ENCODE measurements at regions not wholly inside any gene's neighbourhood (a gene's known extent, or its start where the extent isn't known, plus 50 kb on each side); places are given as distances from the start of the nearest gene placed in this dataset.
A peak's percentile ranks its signal among the peaks of the same experiment; 100 is the strongest.
"Not testable (repeated sequence)": the region's sequence is repeated elsewhere in the genome, so short reads cannot be mapped to it uniquely, and the experiment has no call there.

DNA sequence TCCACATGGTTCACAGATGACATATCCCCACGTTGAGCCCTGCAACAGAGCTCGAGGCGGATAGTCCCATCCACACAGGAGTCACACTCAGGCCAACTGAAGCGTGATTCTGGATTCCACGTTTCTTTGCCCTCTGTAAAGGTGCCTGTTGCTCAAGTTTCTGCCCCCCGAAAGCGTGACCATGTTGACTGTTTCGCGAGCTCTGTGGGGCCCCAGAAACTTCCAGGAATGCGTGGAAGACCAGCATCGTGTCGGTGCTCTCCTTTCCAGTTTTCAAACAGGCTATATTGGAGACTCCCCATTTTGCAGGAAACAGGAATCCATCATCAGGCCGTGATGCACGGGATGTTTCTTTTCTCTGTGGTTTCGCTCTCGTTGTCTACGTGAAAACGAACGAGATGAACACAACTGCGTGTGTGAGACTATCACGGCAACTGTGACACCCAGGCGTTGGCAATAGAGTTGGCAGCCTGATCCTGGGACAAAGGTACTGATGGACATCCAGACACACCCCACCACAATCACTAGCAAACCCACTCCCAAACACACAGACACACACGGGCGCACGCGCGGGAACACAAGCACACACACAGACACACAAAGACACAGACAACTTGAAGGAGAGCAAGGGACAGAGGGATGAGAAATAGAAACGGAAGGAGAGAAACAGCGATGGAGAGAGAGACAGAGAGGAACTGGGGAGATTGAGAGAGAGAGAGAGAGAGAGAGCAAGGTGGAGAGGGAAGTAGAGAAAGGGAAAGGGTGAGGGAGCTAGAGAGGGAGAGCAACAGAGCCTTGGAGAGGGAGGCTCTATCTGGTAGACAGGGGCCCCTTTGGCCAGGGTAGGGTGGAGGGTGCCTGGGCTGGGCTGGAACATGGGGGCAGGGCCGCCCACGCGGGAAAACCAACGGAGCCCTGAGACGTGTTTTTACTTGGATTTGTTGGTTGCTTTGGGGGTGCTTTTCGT, 1609.3 kb downstream of the SPATA31A7 start:
- peaks cover 0 to 43% (median 6%) of the 10 kb centered on the region in 3 donors for H3K27me3 ChIP-seq (ENCODE audit: control insufficient read depth in 3 of 3, insufficient read depth in 3 of 3, low read length in 3 of 3)
- not testable (repeated sequence) for H3K9me3 ChIP-seq (ENCODE audit: control insufficient read depth in 2 of 2, insufficient read depth in 1 of 2, low read depth in 1 of 2, low read length in 1 of 2); FAIRE-seq; H3K4me3 ChIP-seq (ENCODE audit: low read depth in 1 of 3, low read length in 3 of 3); H3K36me3 ChIP-seq (ENCODE audit: control insufficient read depth in 3 of 3, insufficient read depth in 2 of 3, low read depth in 1 of 3, low read length in 3 of 3); H3K27ac ChIP-seq (ENCODE audit: low read depth in 1 of 3, low read length in 2 of 3); H3K4me1 ChIP-seq (ENCODE audit: control insufficient read depth in 3 of 3, insufficient read depth in 2 of 3, low read depth in 1 of 3, low read length in 2 of 3)
- 11 to 32% (median 26%) methylated on average over 35 of the region's 35 CpGs for WGBS, 3 donors
- peak in 1 of 2 donors; percentile 33 for DNase-seq

DNA sequence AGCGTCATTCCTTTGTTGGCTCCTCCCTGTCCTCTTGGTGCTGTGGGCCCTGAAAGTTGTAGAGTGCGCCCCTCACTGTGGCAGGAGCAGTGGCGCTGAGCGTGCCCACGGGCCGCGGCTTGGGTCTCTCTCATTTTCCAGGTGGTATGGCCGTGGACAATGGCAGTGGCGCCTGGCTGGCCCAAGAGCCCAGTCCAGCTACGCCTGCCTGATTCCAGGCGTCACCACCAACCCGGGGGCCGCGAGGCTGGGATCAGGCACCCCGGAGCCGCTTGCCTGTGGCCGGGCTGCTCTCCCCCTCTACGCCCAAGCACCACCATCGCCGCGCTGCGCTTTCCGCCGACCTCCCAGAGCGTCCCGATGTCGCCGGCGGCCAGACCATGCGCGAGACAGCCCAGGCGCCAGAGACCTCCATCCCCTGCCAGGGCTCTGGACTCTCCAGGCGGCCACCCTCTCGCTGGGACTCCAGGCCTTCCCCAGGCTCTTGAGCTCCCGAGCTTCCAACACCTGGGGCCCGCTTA, 1610.1 kb downstream of the SPATA31A7 start:
- peak overlapping the region in 2 of 3 donors; percentile 14 to 33 for H3K27ac ChIP-seq (ENCODE audit: low read depth in 1 of 3, low read length in 2 of 3)
- H3K4me1 ChIP-seq (ENCODE audit: control insufficient read depth in 3 of 3, insufficient read depth in 2 of 3, low read depth in 1 of 3, low read length in 2 of 3); H3K36me3 ChIP-seq (ENCODE audit: control insufficient read depth in 3 of 3, insufficient read depth in 2 of 3, low read depth in 1 of 3, low read length in 3 of 3); FAIRE-seq; H3K9me3 ChIP-seq (ENCODE audit: control insufficient read depth in 2 of 2, insufficient read depth in 1 of 2, low read depth in 1 of 2, low read length in 1 of 2): not testable (repeated sequence)
- WGBS, 3 donors, result 11 to 25% (median 19%) methylated on average over 36 of the region's 36 CpGs
- H3K27me3 ChIP-seq (ENCODE audit: control insufficient read depth in 3 of 3, insufficient read depth in 3 of 3, low read length in 3 of 3), result peaks cover 0 to 47% (median 8%) of the 10 kb centered on the region in 3 donors
- peak in 1 of 2 donors; percentile 54 for DNase-seq
- peak overlapping the region in 1 of 3 donors; percentile 25 for H3K4me3 ChIP-seq (ENCODE audit: low read depth in 1 of 3, low read length in 3 of 3)

DNA sequence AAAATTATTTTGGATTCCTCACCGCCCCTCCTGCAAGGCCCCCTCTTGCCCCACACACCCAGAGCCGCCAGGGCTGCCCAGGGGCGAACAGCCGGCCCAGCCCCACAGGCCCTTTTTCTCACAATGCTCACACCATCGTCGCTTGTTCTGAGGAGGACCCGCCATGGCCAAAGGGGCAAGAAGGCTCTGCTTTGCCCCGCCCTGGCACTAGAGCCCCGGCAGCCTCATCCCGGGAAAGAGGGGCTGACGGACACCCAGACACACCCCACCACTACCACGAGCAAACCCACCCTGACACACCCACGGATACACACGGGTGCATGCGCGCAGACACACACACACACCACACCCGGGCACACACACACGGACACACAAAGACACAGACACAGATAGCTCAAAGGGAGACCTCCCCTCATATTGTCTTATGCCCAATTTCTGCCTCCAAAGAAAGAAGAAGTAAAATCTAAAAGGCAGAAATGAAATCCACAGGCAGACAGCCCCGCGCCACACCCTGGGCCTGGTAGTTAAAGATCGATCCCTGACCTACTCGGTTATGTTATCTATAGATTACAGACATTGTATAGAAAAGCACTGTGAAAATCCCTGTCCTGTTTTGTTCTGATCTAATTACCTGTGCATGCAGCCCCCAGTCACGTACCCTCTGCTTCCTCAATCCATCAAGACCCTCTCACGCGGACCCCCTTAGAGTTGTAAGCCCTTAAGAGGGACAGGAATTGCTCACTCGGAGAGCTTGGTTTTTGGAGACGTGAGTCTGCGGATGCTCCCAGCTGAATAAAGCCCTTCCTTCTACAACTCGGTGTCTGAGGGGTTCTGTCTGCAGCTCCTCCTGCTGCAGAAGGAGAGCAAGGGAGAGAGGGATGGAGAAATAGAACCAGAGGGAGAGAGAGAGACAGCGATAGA, 1610.9 kb downstream of the SPATA31A7 start:
- H3K36me3 ChIP-seq (ENCODE audit: control insufficient read depth in 3 of 3, insufficient read depth in 2 of 3, low read depth in 1 of 3, low read length in 3 of 3); H3K9me3 ChIP-seq (ENCODE audit: control insufficient read depth in 2 of 2, insufficient read depth in 1 of 2, low read depth in 1 of 2, low read length in 1 of 2); H3K4me1 ChIP-seq (ENCODE audit: control insufficient read depth in 3 of 3, insufficient read depth in 2 of 3, low read depth in 1 of 3, low read length in 2 of 3); FAIRE-seq: not testable (repeated sequence)
- peak in 1 of 2 donors; percentile 47 for DNase-seq
- WGBS, 3 donors, result 23 to 27% (median 27%) methylated on average over 28 to 29 of the region's 30 CpGs
- H3K27ac ChIP-seq (ENCODE audit: low read depth in 1 of 3, low read length in 2 of 3), result peak overlapping the region in 1 of 3 donors; percentile 33
- H3K4me3 ChIP-seq (ENCODE audit: low read depth in 1 of 3, low read length in 3 of 3), result peak overlapping the region in 1 of 3 donors; percentile 25
- peaks cover 0 to 47% (median 8%) of the 10 kb centered on the region in 3 donors for H3K27me3 ChIP-seq (ENCODE audit: control insufficient read depth in 3 of 3, insufficient read depth in 3 of 3, low read length in 3 of 3)

DNA sequence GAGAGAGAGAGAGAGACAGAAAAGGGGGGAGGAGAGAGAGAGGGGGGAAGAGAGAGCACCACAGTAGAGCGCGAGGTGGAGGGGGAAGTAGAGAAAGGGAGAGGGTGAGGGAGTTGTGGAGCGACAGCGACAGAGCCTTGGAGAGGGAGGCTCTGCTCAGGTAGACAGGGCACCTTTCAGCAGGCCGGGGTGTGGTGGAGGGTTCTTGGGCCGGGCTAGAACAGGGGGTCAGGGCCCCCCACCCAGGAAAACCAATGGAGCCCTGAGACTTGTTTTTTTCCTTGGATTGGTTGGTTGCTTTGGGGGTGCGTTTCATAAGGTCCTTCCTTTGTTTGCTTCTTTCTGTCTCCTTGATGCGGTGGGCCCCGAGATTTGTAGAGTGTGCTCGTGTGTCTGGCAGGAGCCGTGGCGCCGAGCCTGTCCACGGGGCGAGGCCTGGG, 1611.6 kb downstream of the SPATA31A7 start:
- Histone ChIP-seq H3K27me3 (ENCODE audit: control insufficient read depth in 3 of 3, insufficient read depth in 3 of 3, low read length in 3 of 3) (peaks cover 0 to 47% (median 8%) of the 10 kb centered on the region in 3 donors), H3K4me3 (ENCODE audit: low read depth in 1 of 3, low read length in 3 of 3) (peak overlapping the region in 1 of 3 donors; percentile 55), H3K27ac (ENCODE audit: low read depth in 1 of 3, low read length in 2 of 3) (peak overlapping the region in 1 of 3 donors; percentile 51)
- WGBS, 3 donors, result 20 to 30% (median 22%) methylated on average over 15 of the region's 15 CpGs
- H3K9me3 ChIP-seq (ENCODE audit: control insufficient read depth in 2 of 2, insufficient read depth in 1 of 2, low read depth in 1 of 2, low read length in 1 of 2); FAIRE-seq; H3K4me1 ChIP-seq (ENCODE audit: control insufficient read depth in 3 of 3, insufficient read depth in 2 of 3, low read depth in 1 of 3, low read length in 2 of 3); H3K36me3 ChIP-seq (ENCODE audit: control insufficient read depth in 3 of 3, insufficient read depth in 2 of 3, low read depth in 1 of 3, low read length in 3 of 3): not testable (repeated sequence)
- DNase-seq, result peak in 1 of 2 donors; percentile 28

DNA sequence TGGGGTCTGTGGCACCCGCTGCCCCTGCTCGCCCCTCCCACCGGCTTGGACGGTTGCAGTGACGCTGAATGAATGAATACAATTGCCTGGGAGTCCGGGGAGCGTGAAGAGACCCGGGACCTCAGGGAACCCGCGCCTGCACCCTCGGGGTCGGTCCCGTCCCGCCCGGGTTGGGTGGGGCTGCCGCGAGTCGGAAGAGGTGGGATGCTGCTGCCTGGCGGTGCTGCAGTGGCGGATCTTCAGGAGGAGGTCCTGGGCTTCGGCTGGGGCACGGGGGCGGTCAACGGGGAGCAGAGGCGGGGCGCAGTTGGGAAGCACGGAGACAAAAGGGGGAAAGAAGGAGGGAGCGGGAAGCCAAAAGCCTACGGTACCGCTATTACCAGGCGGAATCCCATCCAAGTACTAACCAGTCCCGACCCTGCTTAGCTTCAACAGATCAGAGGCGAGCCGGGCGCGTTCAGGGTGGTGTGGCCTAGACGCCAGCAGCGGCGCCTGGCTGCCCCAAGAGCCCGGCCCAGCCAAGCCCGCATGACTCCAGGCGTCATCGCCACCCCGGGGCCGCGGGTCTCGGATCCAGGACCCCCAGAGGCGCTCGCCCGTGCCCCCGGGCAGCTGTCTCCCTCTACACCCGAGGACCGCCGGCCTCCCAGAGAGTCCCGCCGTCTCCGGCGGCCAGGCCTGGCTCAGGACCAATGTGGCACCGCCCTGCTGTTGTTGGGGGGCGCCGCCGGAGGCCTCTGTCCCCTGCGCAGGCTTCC, 1612.3 kb downstream of the SPATA31A7 start:
- FAIRE-seq; H3K9me3 ChIP-seq (ENCODE audit: control insufficient read depth in 2 of 2, insufficient read depth in 1 of 2, low read depth in 1 of 2, low read length in 1 of 2); H3K36me3 ChIP-seq (ENCODE audit: control insufficient read depth in 3 of 3, insufficient read depth in 2 of 3, low read depth in 1 of 3, low read length in 3 of 3); H3K4me1 ChIP-seq (ENCODE audit: control insufficient read depth in 3 of 3, insufficient read depth in 2 of 3, low read depth in 1 of 3, low read length in 2 of 3): not testable (repeated sequence)
- peak overlapping the region in 2 of 3 donors; percentile 47 to 55 for H3K4me3 ChIP-seq (ENCODE audit: low read depth in 1 of 3, low read length in 3 of 3)
- peak overlapping the region in 2 of 3 donors; percentile 56 to 88 for H3K27ac ChIP-seq (ENCODE audit: low read depth in 1 of 3, low read length in 2 of 3)
- WGBS, 3 donors, result 3 to 8% (median 6%) methylated on average over 63 of the region's 63 CpGs
- DNase-seq, result peak in 1 of 2 donors; percentile 89
- peaks cover 0 to 47% (median 8%) of the 10 kb centered on the region in 3 donors for H3K27me3 ChIP-seq (ENCODE audit: control insufficient read depth in 3 of 3, insufficient read depth in 3 of 3, low read length in 3 of 3)

DNA sequence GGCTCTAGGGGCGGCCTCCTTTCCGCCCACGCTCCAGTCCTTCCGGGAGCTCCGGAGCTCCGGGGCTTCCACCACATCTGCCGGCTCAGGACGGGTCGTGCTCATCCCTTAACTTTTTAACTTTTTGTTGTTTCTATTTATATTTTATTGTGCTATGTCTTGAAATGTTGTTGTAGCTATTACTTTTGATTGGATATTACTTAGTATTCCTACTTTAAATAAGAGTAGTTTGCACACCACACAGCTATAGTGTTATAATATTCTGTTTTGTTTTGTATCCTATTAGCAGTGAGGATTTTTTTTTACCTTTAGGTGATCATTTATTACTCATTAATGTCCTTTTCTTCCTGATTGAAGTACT, 1612.9 kb downstream of the SPATA31A7 start:
- H3K9me3 ChIP-seq (ENCODE audit: control insufficient read depth in 2 of 2, insufficient read depth in 1 of 2, low read depth in 1 of 2, low read length in 1 of 2); H3K36me3 ChIP-seq (ENCODE audit: control insufficient read depth in 3 of 3, insufficient read depth in 2 of 3, low read depth in 1 of 3, low read length in 3 of 3); H3K27ac ChIP-seq (ENCODE audit: low read depth in 1 of 3, low read length in 2 of 3); H3K4me1 ChIP-seq (ENCODE audit: control insufficient read depth in 3 of 3, insufficient read depth in 2 of 3, low read depth in 1 of 3, low read length in 2 of 3); FAIRE-seq; DNase-seq: not testable (repeated sequence)
- H3K27me3 ChIP-seq (ENCODE audit: control insufficient read depth in 3 of 3, insufficient read depth in 3 of 3, low read length in 3 of 3), result peaks cover 0 to 47% (median 8%) of the 10 kb centered on the region in 3 donors
- peak overlapping the region in 1 of 3 donors; percentile 55 for H3K4me3 ChIP-seq (ENCODE audit: low read depth in 1 of 3, low read length in 3 of 3)
- 19 to 25% (median 23%) methylated on average over 9 of the region's 9 CpGs for WGBS, 3 donors

DNA sequence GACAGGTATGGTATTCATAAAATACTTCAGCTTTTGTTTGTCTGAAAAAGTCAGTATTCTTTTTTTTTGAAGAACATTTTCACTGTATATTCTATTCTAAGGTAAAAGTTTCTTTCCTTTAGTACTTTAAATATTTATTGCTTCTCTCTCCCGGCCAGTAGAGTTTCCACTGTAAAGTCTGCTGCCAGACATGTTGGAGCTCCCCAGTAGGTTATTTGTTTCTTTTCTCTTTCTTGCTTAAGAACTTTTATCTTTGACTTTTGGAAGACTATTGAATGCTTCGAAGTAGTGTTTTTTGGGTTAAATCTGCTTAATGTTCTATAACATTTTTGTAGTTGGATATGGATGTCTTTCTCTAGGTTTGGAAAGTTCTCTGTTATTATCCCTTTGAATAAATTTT, 1613.3 kb downstream of the SPATA31A7 start:
- H3K4me3 ChIP-seq (ENCODE audit: low read depth in 1 of 3, low read length in 3 of 3), result not testable (repeated sequence)
- WGBS, 3 donors, result 43 to 53% (median 50%) methylated on average over 2 of the region's 2 CpGs

More for the DNA sequence above, 1613.3 kb downstream of the SPATA31A7 start:
- not testable (repeated sequence) for H3K27ac ChIP-seq (ENCODE audit: low read depth in 1 of 3, low read length in 2 of 3); DNase-seq; H3K4me1 ChIP-seq (ENCODE audit: control insufficient read depth in 3 of 3, insufficient read depth in 2 of 3, low read depth in 1 of 3, low read length in 2 of 3); FAIRE-seq; H3K9me3 ChIP-seq (ENCODE audit: control insufficient read depth in 2 of 2, insufficient read depth in 1 of 2, low read depth in 1 of 2, low read length in 1 of 2); H3K36me3 ChIP-seq (ENCODE audit: control insufficient read depth in 3 of 3, insufficient read depth in 2 of 3, low read depth in 1 of 3, low read length in 3 of 3)
- peaks cover 0 to 49% (median 8%) of the 10 kb centered on the region in 3 donors for H3K27me3 ChIP-seq (ENCODE audit: control insufficient read depth in 3 of 3, insufficient read depth in 3 of 3, low read length in 3 of 3)

Data from small intestine (tissue), 7 donors.